ENCODE measurements at regions not wholly inside any gene's neighbourhood (a gene's known extent, or its start where the extent isn't known, plus 50 kb on each side); places are given as distances from the start of the nearest gene placed in this dataset.

GRCh38 chr12:86550218-86551145 is 294.3 kb upstream of the MGAT4C start:
- H3K27me3 ChIP-seq (ENCODE audit: insufficient read depth, low read depth, low read length) = no peaks in the 10 kb centered on the region
- H3K79me2 ChIP-seq (replicated peaks; ENCODE audit: insufficient read depth, low read length) = no peaks in the 10 kb centered on the region
- TF ChIP-seq SMC3 (conservative IDR thresholded peaks at IDR 0.05; ENCODE audit: poor library complexity) = no peak
- no peak for TF ChIP-seq RAD21 (conservative IDR thresholded peaks at IDR 0.05)
- TF ChIP-seq REST (IDR thresholded peaks at IDR 0.05; ENCODE audit: borderline replicate concordance) = no peak
- no peak for TF ChIP-seq EP300 (conservative IDR thresholded peaks at IDR 0.05; ENCODE audit: poor library complexity, severe bottlenecking)
- no peak for TF ChIP-seq TAF1 (IDR thresholded peaks at IDR 0.05; ENCODE audit: low read depth)
- TF ChIP-seq MXI1 (conservative IDR thresholded peaks at IDR 0.05; ENCODE audit: poor library complexity, severe bottlenecking) = no peak
- TF ChIP-seq, protein P1, sequence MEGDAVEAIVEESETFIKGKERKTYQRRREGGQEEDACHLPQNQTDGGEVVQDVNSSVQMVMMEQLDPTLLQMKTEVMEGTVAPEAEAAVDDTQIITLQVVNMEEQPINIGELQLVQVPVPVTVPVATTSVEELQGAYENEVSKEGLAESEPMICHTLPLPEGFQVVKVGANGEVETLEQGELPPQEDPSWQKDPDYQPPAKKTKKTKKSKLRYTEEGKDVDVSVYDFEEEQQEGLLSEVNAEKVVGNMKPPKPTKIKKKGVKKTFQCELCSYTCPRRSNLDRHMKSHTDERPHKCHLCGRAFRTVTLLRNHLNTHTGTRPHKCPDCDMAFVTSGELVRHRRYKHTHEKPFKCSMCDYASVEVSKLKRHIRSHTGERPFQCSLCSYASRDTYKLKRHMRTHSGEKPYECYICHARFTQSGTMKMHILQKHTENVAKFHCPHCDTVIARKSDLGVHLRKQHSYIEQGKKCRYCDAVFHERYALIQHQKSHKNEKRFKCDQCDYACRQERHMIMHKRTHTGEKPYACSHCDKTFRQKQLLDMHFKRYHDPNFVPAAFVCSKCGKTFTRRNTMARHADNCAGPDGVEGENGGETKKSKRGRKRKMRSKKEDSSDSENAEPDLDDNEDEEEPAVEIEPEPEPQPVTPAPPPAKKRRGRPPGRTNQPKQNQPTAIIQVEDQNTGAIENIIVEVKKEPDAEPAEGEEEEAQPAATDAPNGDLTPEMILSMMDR (IDR thresholded peaks at IDR 0.05; ENCODE audit: poor library complexity, severe bottlenecking) = no peak
- no peak for TF ChIP-seq POLR2AphosphoS5 (IDR thresholded peaks at IDR 0.05)
- no peak for TF ChIP-seq EZH2 (IDR thresholded peaks at IDR 0.05; ENCODE audit: borderline replicate concordance, insufficient read depth, low read length, poor library complexity, severe bottlenecking)
- H3K9ac ChIP-seq (ENCODE audit: low read length) = no peak overlapping the region
- no peak overlapping the region for H3K4me3 ChIP-seq (ENCODE audit: low read length)
- H3K9me2 ChIP-seq (ENCODE audit: insufficient read depth, low read length) = no peaks in the 10 kb centered on the region
- H3K36me3 ChIP-seq (ENCODE audit: insufficient read depth, low read length) = no peaks in the 10 kb centered on the region
- no peaks in the 10 kb centered on the region for H4K20me1 ChIP-seq (ENCODE audit: insufficient read depth)
- no peak overlapping the region for H3K4me2 ChIP-seq (ENCODE audit: low read length)
- H3K9me3 ChIP-seq (ENCODE audit: low read length) = no peaks in the 10 kb centered on the region
- H3K27ac ChIP-seq (ENCODE audit: low read length) = no peak overlapping the region
- no peaks in the 10 kb centered on the region for H3F3A ChIP-seq (ENCODE audit: insufficient read depth, low read length, poor library complexity, severe bottlenecking)
- no peak overlapping the region for H2AFZ ChIP-seq (ENCODE audit: low read depth, low read length)

- Histone ChIP-seq H3K27ac (ENCODE audit: low read length) (no peak overlapping the region), H3K9me3 (ENCODE audit: low read length) (no peaks in the 10 kb centered on the region), H3K79me2 (replicated peaks; ENCODE audit: insufficient read depth, low read length) (no peaks in the 10 kb centered on the region), H2AFZ (ENCODE audit: low read depth, low read length) (no peak overlapping the region), H3K4me2 (ENCODE audit: low read length) (no peak overlapping the region), H3K4me3 (ENCODE audit: low read length) (no peak overlapping the region), H3K27me3 (ENCODE audit: insufficient read depth, low read depth, low read length) (no peaks in the 10 kb centered on the region), H3K9ac (ENCODE audit: low read length) (no peak overlapping the region), H4K20me1 (ENCODE audit: insufficient read depth) (no peaks in the 10 kb centered on the region), H3F3A (ENCODE audit: insufficient read depth, low read length, poor library complexity, severe bottlenecking) (no peaks in the 10 kb centered on the region), H3K36me3 (ENCODE audit: insufficient read depth, low read length) (no peaks in the 10 kb centered on the region), H3K9me2 (ENCODE audit: insufficient read depth, low read length) (no peaks in the 10 kb centered on the region)
- TF ChIP-seq SMC3 (conservative IDR thresholded peaks at IDR 0.05; ENCODE audit: poor library complexity) (no peak), MXI1 (conservative IDR thresholded peaks at IDR 0.05; ENCODE audit: poor library complexity, severe bottlenecking) (no peak), TAF1 (IDR thresholded peaks at IDR 0.05; ENCODE audit: low read depth) (no peak), EZH2 (IDR thresholded peaks at IDR 0.05; ENCODE audit: borderline replicate concordance, insufficient read depth, low read length, poor library complexity, severe bottlenecking) (no peak), RAD21 (conservative IDR thresholded peaks at IDR 0.05) (no peak), POLR2AphosphoS5 (IDR thresholded peaks at IDR 0.05) (peak; percentile 25), REST (IDR thresholded peaks at IDR 0.05; ENCODE audit: borderline replicate concordance) (no peak), EP300 (conservative IDR thresholded peaks at IDR 0.05; ENCODE audit: poor library complexity, severe bottlenecking) (no peak)
Measured at GRCh38 chr12:86543716-86544115, 287.5 kb upstream of the MGAT4C start.

Measured in neural cell (in vitro differentiated cells).